HCT116 (cell line): ENCODE measurements at regions not wholly inside any gene's neighbourhood (a gene's known extent, or its start where the extent isn't known, plus 50 kb on each side); places are given as distances from the start of the nearest gene placed in this dataset.

ENCODE experiments used
- ATAC-seq: fragments of 200-7000 bp; cut with Tn5 transposase; 2 replicates; pipeline ENCODE4 v1.9.1; 2020; ENCODE audit warnings: mild to moderate bottlenecking, moderate library complexity
- BruUV-seq: library from RNA; stranded (reverse); fragments of 400-500 nt; replicated peaks from 2 replicates; lab custom pipeline; 2021; lab: Mats Ljungman, UMichigan
- CTCF ChIA-PET: fragments of 300-600 bp; sonication (Branson Sonifier 250); formaldehyde crosslinking; loops from one replicate; lab custom pipeline; 2021; ENCODE audit warnings: antibody characterized with exemption; lab: Charles Lee
- POLR2A ChIA-PET: fragments of 300-600, 350-600 bp; sonication (Branson Sonifier 250); formaldehyde crosslinking; loops from one replicate; lab custom pipeline; 2021; ENCODE audit warnings: antibody characterized with exemption; lab: Charles Lee
- RAD21 ChIA-PET, 2 experiments: fragments of 300-600 bp; sonication (Branson Sonifier 250); formaldehyde crosslinking; loops; one replicate each; lab custom pipeline; 2023; ENCODE audit warnings: low total read pairs in 2 of 2; ENCODE audit not compliant: uncharacterized antibody in 2 of 2, unreplicated experiment in 2 of 2, low non-redundant PET in 1 of 2; lab: Charles Lee
- DNase-seq: peaks from one replicate; pipeline ENCODE4 v3.0.0-alpha.2; 2010; ENCODE audit warnings: low read depth, low spot score
- H2AFZ ChIP-seq: fragments of 200-600 bp; shearing (Covaris generic), sonication (generic); 2 replicates; pipeline ENCODE4 v1.6.1; 2017; ENCODE audit warnings: low read depth, mixed run types, mixed read lengths, antibody characterized with exemption, low read length; ENCODE audit not compliant: poor library complexity, severe bottlenecking
- H3K27ac ChIP-seq: 2 replicates; pipeline ENCODE4 v1.5.1; 2012; ENCODE audit warnings: low read depth, low read length
- H3K27me3 ChIP-seq: fragments of 200-600 bp; sonication (generic); 2 replicates; pipeline ENCODE4 v1.6.1; 2016; ENCODE audit warnings: mixed run types, low read length, mixed read lengths; ENCODE audit not compliant: insufficient read depth
- H3K36me3 ChIP-seq, 2 experiments: fragments of 200-500 bp in 1 of 2; fragments of 200-600 bp in 1 of 2; sonication (Bioruptor generic) in 1 of 2; sonication (generic) in 1 of 2; 2 replicates each; pipeline versions ENCODE4 v1.5.1 to v1.6.1; 2014 to 2016; ENCODE audit warnings: low read length in 2 of 2, inconsistent platforms in 1 of 2, mixed read lengths in 1 of 2, mixed run types in 1 of 2; ENCODE audit not compliant: insufficient read depth in 2 of 2, control insufficient read depth in 1 of 2
- H3K4me1 ChIP-seq, 2 experiments: fragments of 200-600 bp in 1 of 2; sonication (generic) in 1 of 2; 2 replicates each; pipeline versions ENCODE4 v1.5.1 to v1.6.1; 2012 to 2017; ENCODE audit warnings: low read length in 2 of 2, inconsistent platforms in 1 of 2, mild to moderate bottlenecking in 1 of 2, mixed read lengths in 1 of 2, mixed run types in 1 of 2, moderate library complexity in 1 of 2; ENCODE audit not compliant: insufficient read depth in 2 of 2, control insufficient read depth in 1 of 2
- H3K4me2 ChIP-seq: fragments of 200-600 bp; sonication (generic); 2 replicates; pipeline ENCODE4 v1.6.1; 2017; ENCODE audit warnings: mixed run types, low read length, mixed read lengths
- H3K4me3 ChIP-seq, 2 experiments: fragments of 200-600 bp in 1 of 2; sonication (generic) in 1 of 2; replicated peaks in 1 of 2; 2 replicates each; pipeline ENCODE4 v1.5.1; 2011 to 2016; ENCODE audit warnings: low read length in 2 of 2, control low read depth in 1 of 2, low read depth in 1 of 2, mild to moderate bottlenecking in 1 of 2, mixed read lengths in 1 of 2, mixed run types in 1 of 2
- H3K79me2 ChIP-seq: fragments of 200-600 bp; sonication (generic); 2 replicates; pipeline ENCODE4 v1.6.1; 2017; ENCODE audit warnings: mild to moderate bottlenecking, mixed run types, low read length, moderate library complexity, mixed read lengths; ENCODE audit not compliant: insufficient read depth
- H3K9ac ChIP-seq: fragments of 200-600 bp; sonication (generic); 2 replicates; pipeline ENCODE4 v1.6.1; 2016; ENCODE audit warnings: low read length, mixed read lengths
- H3K9me2 ChIP-seq: fragments of 200-600 bp; sonication (generic), shearing (Covaris generic); 2 replicates; pipeline ENCODE4 v1.6.1; 2017; ENCODE audit warnings: mixed run types, mild to moderate bottlenecking, moderate library complexity; ENCODE audit not compliant: insufficient read depth
- H3K9me3 ChIP-seq, 2 experiments: fragments of 200-500 bp in 1 of 2; fragments of 200-600 bp in 1 of 2; sonication (Bioruptor generic) in 1 of 2; sonication (generic) in 1 of 2; 2 replicates each; pipeline ENCODE4 v1.6.1; 2014 to 2017; ENCODE audit warnings: low read length in 2 of 2, mixed read lengths in 2 of 2, inconsistent platforms in 1 of 2, low read depth in 1 of 2, mild to moderate bottlenecking in 1 of 2, mixed run types in 1 of 2, moderate library complexity in 1 of 2; ENCODE audit not compliant: control insufficient read depth in 1 of 2, insufficient read depth in 1 of 2
- H4K20me1 ChIP-seq: fragments of 200-600 bp; sonication (generic), shearing (Covaris generic); 2 replicates; pipeline ENCODE4 v1.6.1; 2017; ENCODE audit warnings: mixed run types, mild to moderate bottlenecking, moderate library complexity; ENCODE audit not compliant: insufficient read depth
- CBX3 ChIP-seq: IDR thresholded peaks from 2 replicates; pipeline ENCODE4 v1.6.1; 2012; ENCODE audit warnings: low read depth
- CEBPB ChIP-seq: IDR thresholded peaks from 2 replicates; pipeline ENCODE4 v1.6.1; 2012; ENCODE audit warnings: low read depth
- EGR1 ChIP-seq: IDR thresholded peaks from 2 replicates; pipeline ENCODE4 v1.6.1; 2012; ENCODE audit warnings: low read depth
- EZH2 ChIP-seq: fragments of 200-600 bp; sonication (generic); IDR thresholded peaks from 2 replicates; pipeline ENCODE4 v1.6.1; 2017; ENCODE audit warnings: antibody characterized with exemption, mixed run types
- EZH2phosphoT487 ChIP-seq: fragments of 200-600 bp; IDR thresholded peaks from 2 replicates; pipeline ENCODE4 v1.6.1; 2018; ENCODE audit warnings: antibody characterized with exemption, borderline replicate concordance
- FOSL1 ChIP-seq: IDR thresholded peaks from 2 replicates; pipeline ENCODE4 v1.6.1; 2012; ENCODE audit warnings: low read depth
- JUND ChIP-seq: IDR thresholded peaks from 2 replicates; pipeline ENCODE4 v1.6.1; 2012
- POLR2A ChIP-seq: IDR thresholded peaks from 2 replicates; pipeline ENCODE4 v1.7.0; 2011; ENCODE audit warnings: borderline replicate concordance; ENCODE audit not compliant: insufficient read depth, insufficient read length; ENCODE audit errors: extremely low read depth
- POLR2AphosphoS5 ChIP-seq: IDR thresholded peaks from 2 replicates; pipeline ENCODE4 v1.6.1; 2011; ENCODE audit warnings: mild to moderate bottlenecking, low read depth, low read length, moderate library complexity
- SP1 ChIP-seq: IDR thresholded peaks from 2 replicates; pipeline ENCODE4 v1.6.1; 2012; ENCODE audit warnings: low read depth
- SRF ChIP-seq: IDR thresholded peaks from 2 replicates; pipeline ENCODE4 v1.6.1; 2012; ENCODE audit warnings: low read depth
- TCF7L2 ChIP-seq: IDR thresholded peaks from 2 replicates; pipeline ENCODE4 v1.7.0; 2011; ENCODE audit warnings: borderline replicate concordance, inconsistent platforms; ENCODE audit not compliant: insufficient read depth, insufficient read length; ENCODE audit errors: extremely low read depth
- YY1 ChIP-seq: IDR thresholded peaks from 2 replicates; pipeline ENCODE4 v1.6.1; 2011; ENCODE audit warnings: low read length, low read depth, moderate library complexity, mild to moderate bottlenecking; ENCODE audit not compliant: insufficient replicate concordance; ENCODE audit errors: extremely low read depth
- ZFX ChIP-seq: fragments of 450-650 bp; IDR thresholded peaks from 2 replicates; pipeline ENCODE4 v1.6.1; 2017
- ZNF274 ChIP-seq: fragments of 200-500 bp; sonication (Bioruptor generic); IDR thresholded peaks from 2 replicates; pipeline ENCODE4 v1.6.1; 2014; ENCODE audit warnings: mild to moderate bottlenecking, low read depth, low read length, inconsistent platforms
- intact Hi-C: fragments of 100-400 bp; cut with micrococcal nuclease; formaldehyde crosslinking; loops from 2 replicates; pipeline ENCODE4 v1.10.0; 2022
- TF ChIP-seq, protein P1 (sequence below), 3 experiments: fragments of 200-600 bp in 1 of 3; sonication (generic) in 1 of 3; IDR thresholded peaks in 2 of 3; conservative IDR thresholded peaks in 1 of 3; 2 replicates each; pipeline ENCODE4 v1.5.1; 2012 to 2017; ENCODE audit warnings: low read depth in 2 of 3, low read length in 2 of 3, antibody characterized with exemption in 1 of 3, borderline replicate concordance in 1 of 3, control low read depth in 1 of 3, mild to moderate bottlenecking in 1 of 3, mixed read lengths in 1 of 3, mixed run types in 1 of 3, moderate library complexity in 1 of 3; ENCODE audit not compliant: insufficient read depth in 1 of 3
- TF ChIP-seq, protein P2 (sequence below): IDR thresholded peaks from 2 replicates; pipeline ENCODE4 v1.6.1; 2011; ENCODE audit warnings: mild to moderate bottlenecking, low read length, moderate library complexity; ENCODE audit not compliant: insufficient replicate concordance; ENCODE audit errors: extremely low read depth
- TF ChIP-seq, protein P3 (sequence below): IDR thresholded peaks from 2 replicates; pipeline ENCODE4 v1.6.1; 2012
- TF ChIP-seq, protein P4 (sequence below): IDR thresholded peaks from 2 replicates; pipeline ENCODE4 v1.6.1; 2012
- TF ChIP-seq, protein P5 (sequence below): IDR thresholded peaks from 2 replicates; pipeline ENCODE4 v1.6.1; 2012; ENCODE audit warnings: low read depth

- BruUV-seq = no TSS peak
These were observed 98.7 kb downstream of the PLEKHG1 start for GRCh38 chr6:150698391-150698790.

More at GRCh38 chr6:150698391-150698790, 98.7 kb downstream of the PLEKHG1 start:
- Histone ChIP-seq H3K36me3 (no peaks in the 10 kb centered on the region), H3K4me2 (no peak overlapping the region), H3K79me2 (no peaks in the 10 kb centered on the region), H3K27me3 (no peaks in the 10 kb centered on the region), H3K9me3 (no peaks in the 10 kb centered on the region), H3K9ac (no peak overlapping the region), H3K27ac (no peak overlapping the region), H3K4me3 (no peak overlapping the region), H4K20me1 (no peaks in the 10 kb centered on the region), H3K9me2 (no peaks in the 10 kb centered on the region), H2AFZ (no peak overlapping the region), H3K4me1 (peaks cover 12 to 14% of the 10 kb centered on the region in 2 experiments)
- POLR2A ChIA-PET = no interaction called here
- DNase-seq = no peak
- RAD21 ChIA-PET = no interaction called here
- TF ChIP-seq, protein P1, sequence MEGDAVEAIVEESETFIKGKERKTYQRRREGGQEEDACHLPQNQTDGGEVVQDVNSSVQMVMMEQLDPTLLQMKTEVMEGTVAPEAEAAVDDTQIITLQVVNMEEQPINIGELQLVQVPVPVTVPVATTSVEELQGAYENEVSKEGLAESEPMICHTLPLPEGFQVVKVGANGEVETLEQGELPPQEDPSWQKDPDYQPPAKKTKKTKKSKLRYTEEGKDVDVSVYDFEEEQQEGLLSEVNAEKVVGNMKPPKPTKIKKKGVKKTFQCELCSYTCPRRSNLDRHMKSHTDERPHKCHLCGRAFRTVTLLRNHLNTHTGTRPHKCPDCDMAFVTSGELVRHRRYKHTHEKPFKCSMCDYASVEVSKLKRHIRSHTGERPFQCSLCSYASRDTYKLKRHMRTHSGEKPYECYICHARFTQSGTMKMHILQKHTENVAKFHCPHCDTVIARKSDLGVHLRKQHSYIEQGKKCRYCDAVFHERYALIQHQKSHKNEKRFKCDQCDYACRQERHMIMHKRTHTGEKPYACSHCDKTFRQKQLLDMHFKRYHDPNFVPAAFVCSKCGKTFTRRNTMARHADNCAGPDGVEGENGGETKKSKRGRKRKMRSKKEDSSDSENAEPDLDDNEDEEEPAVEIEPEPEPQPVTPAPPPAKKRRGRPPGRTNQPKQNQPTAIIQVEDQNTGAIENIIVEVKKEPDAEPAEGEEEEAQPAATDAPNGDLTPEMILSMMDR (IDR thresholded peaks at IDR 0.05 in 2 of 3, conservative IDR thresholded peaks at IDR 0.05 in 1 of 3; ENCODE audit: borderline replicate concordance in 1 of 3, insufficient read depth in 1 of 3, low read depth in 2 of 3, low read length in 2 of 3) = no peak
- TF ChIP-seq JUND (no peak), SP1 (no peak), EZH2 (no peak), EGR1 (no peak), YY1 (no peak), CEBPB (no peak), EZH2phosphoT487 (no peak), ZNF274 (no peak), SRF (no peak), FOSL1 (no peak), TCF7L2 (no peak), ZFX (no peak), POLR2AphosphoS5 (no peak), CBX3 (no peak), POLR2A (no peak)
- TF ChIP-seq, protein P2, sequence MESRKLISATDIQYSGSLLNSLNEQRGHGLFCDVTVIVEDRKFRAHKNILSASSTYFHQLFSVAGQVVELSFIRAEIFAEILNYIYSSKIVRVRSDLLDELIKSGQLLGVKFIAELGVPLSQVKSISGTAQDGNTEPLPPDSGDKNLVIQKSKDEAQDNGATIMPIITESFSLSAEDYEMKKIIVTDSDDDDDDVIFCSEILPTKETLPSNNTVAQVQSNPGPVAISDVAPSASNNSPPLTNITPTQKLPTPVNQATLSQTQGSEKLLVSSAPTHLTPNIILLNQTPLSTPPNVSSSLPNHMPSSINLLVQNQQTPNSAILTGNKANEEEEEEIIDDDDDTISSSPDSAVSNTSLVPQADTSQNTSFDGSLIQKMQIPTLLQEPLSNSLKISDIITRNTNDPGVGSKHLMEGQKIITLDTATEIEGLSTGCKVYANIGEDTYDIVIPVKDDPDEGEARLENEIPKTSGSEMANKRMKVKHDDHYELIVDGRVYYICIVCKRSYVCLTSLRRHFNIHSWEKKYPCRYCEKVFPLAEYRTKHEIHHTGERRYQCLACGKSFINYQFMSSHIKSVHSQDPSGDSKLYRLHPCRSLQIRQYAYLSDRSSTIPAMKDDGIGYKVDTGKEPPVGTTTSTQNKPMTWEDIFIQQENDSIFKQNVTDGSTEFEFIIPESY = no peak
- TF ChIP-seq, protein P3, sequence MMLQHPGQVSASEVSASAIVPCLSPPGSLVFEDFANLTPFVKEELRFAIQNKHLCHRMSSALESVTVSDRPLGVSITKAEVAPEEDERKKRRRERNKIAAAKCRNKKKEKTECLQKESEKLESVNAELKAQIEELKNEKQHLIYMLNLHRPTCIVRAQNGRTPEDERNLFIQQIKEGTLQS = no peak
- TF ChIP-seq, protein P4, sequence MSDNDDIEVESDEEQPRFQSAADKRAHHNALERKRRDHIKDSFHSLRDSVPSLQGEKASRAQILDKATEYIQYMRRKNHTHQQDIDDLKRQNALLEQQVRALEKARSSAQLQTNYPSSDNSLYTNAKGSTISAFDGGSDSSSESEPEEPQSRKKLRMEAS = no peak
- TF ChIP-seq, protein P5, sequence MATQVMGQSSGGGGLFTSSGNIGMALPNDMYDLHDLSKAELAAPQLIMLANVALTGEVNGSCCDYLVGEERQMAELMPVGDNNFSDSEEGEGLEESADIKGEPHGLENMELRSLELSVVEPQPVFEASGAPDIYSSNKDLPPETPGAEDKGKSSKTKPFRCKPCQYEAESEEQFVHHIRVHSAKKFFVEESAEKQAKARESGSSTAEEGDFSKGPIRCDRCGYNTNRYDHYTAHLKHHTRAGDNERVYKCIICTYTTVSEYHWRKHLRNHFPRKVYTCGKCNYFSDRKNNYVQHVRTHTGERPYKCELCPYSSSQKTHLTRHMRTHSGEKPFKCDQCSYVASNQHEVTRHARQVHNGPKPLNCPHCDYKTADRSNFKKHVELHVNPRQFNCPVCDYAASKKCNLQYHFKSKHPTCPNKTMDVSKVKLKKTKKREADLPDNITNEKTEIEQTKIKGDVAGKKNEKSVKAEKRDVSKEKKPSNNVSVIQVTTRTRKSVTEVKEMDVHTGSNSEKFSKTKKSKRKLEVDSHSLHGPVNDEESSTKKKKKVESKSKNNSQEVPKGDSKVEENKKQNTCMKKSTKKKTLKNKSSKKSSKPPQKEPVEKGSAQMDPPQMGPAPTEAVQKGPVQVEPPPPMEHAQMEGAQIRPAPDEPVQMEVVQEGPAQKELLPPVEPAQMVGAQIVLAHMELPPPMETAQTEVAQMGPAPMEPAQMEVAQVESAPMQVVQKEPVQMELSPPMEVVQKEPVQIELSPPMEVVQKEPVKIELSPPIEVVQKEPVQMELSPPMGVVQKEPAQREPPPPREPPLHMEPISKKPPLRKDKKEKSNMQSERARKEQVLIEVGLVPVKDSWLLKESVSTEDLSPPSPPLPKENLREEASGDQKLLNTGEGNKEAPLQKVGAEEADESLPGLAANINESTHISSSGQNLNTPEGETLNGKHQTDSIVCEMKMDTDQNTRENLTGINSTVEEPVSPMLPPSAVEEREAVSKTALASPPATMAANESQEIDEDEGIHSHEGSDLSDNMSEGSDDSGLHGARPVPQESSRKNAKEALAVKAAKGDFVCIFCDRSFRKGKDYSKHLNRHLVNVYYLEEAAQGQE = no peak
- no peak for ATAC-seq
- intact Hi-C loops = no loop called here
- CTCF ChIA-PET = no interaction called here
